GM12891 (cell line): ENCODE measurements at regions not wholly inside any gene's neighbourhood (a gene's known extent, or its start where the extent isn't known, plus 50 kb on each side); places are given as distances from the start of the nearest gene placed in this dataset.

Source experiments
- PAX5 ChIP-seq: IDR thresholded peaks from 2 replicates; pipeline ENCODE4 v1.6.1; 2011; ENCODE audit warnings: low read length, moderate library complexity, mild to moderate bottlenecking; ENCODE audit not compliant: insufficient read depth, severe bottlenecking
- POLR2A ChIP-seq: IDR thresholded peaks from 2 replicates; pipeline ENCODE4 v1.6.1; 2011; ENCODE audit warnings: low read depth, low read length, control low read depth
- POLR2AphosphoS5 ChIP-seq: IDR thresholded peaks from 2 replicates; pipeline ENCODE4 v1.6.1; 2011; ENCODE audit warnings: low read depth, low read length, control low read depth
- POU2F2 ChIP-seq: IDR thresholded peaks from 2 replicates; pipeline ENCODE4 v1.6.1; 2011; ENCODE audit warnings: low read depth, mild to moderate bottlenecking, control low read depth, low read length, moderate library complexity
- SPI1 ChIP-seq: IDR thresholded peaks from 2 replicates; pipeline ENCODE4 v1.6.1; 2011; ENCODE audit warnings: low read depth, low read length, control low read depth
- TAF1 ChIP-seq: IDR thresholded peaks from 2 replicates; pipeline ENCODE4 v1.6.1; 2011; ENCODE audit warnings: low read depth, low read length, control low read depth

DNA sequence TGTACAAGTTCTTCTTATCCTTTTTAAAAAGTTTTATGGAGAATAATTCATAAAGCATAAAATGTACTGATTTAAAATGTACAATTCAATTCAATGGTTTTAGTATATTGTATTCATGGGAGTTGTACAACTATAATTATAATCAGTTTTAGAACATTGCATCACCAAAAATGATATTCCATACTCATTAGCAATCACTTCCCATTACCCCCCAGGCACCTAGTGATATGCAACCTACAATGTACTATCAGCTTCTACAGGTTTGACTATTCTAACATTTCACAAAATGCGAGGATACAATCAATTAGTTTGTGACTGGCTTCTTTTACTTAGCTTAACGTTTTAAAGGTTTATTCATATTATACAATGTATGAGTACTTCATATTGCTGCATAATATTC is 49.9 kb upstream of the USP9Y start:
- no peak for TF ChIP-seq POLR2AphosphoS5
- no peak for TF ChIP-seq POLR2A
- no peak for TF ChIP-seq TAF1
- TF ChIP-seq POU2F2: no peak
- TF ChIP-seq SPI1: no peak
- no peak for TF ChIP-seq PAX5
